ENCODE measurements at regions not wholly inside any gene's neighbourhood (a gene's known extent, or its start where the extent isn't known, plus 50 kb on each side); places are given as distances from the start of the nearest gene placed in this dataset.

GRCh38 chr16:6308176-6308575 is 1024.5 kb upstream of the RBFOX1 start:
- TF ChIP-seq POLR2AphosphoS5 (IDR thresholded peaks at IDR 0.05; ENCODE audit: low read depth) (no peak), EZH2 (IDR thresholded peaks at IDR 0.05; ENCODE audit: low read depth, unreplicated experiment) (no peak)
- TF ChIP-seq, protein P1, sequence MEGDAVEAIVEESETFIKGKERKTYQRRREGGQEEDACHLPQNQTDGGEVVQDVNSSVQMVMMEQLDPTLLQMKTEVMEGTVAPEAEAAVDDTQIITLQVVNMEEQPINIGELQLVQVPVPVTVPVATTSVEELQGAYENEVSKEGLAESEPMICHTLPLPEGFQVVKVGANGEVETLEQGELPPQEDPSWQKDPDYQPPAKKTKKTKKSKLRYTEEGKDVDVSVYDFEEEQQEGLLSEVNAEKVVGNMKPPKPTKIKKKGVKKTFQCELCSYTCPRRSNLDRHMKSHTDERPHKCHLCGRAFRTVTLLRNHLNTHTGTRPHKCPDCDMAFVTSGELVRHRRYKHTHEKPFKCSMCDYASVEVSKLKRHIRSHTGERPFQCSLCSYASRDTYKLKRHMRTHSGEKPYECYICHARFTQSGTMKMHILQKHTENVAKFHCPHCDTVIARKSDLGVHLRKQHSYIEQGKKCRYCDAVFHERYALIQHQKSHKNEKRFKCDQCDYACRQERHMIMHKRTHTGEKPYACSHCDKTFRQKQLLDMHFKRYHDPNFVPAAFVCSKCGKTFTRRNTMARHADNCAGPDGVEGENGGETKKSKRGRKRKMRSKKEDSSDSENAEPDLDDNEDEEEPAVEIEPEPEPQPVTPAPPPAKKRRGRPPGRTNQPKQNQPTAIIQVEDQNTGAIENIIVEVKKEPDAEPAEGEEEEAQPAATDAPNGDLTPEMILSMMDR (conservative IDR thresholded peaks at IDR 0.05; ENCODE audit: low read depth in 2 of 2) = no peak
